AG04450 (cell line): ENCODE measurements at regions not wholly inside any gene's neighbourhood (a gene's known extent, or its start where the extent isn't known, plus 50 kb on each side); places are given as distances from the start of the nearest gene placed in this dataset.

Experiments used
- CTCF ChIA-PET: fragments of 300-600, 350-600 bp; formaldehyde crosslinking; extraction: SDS; loops from one replicate; lab custom pipeline; 2022; ENCODE audit warnings: antibody characterized with exemption, inconsistent platforms; lab: Charles Lee
- POLR2A ChIA-PET: fragments of 350-600 bp; formaldehyde crosslinking; extraction: SDS; loops from one replicate; lab custom pipeline; 2021; ENCODE audit warnings: antibody characterized with exemption, inconsistent platforms; lab: Yijun Ruan, JAX
- DNase-seq: peaks from one replicate; pipeline ENCODE4 v3.0.0-alpha.2; 2011; ENCODE audit warnings: low read depth, low spot score
- H3K27ac ChIP-seq: one replicate; pipeline ENCODE4 v1.5.1; 2012; ENCODE audit warnings: low read depth, low read length, control low read depth
- H3K27me3 ChIP-seq: one replicate; pipeline ENCODE4 v1.6.0; 2012; ENCODE audit warnings: low read length; ENCODE audit not compliant: control insufficient read depth, insufficient read depth
- H3K4me3 ChIP-seq: 2 replicates; pipeline ENCODE4 v1.5.1; 2011; ENCODE audit warnings: mild to moderate bottlenecking, low read depth, low read length, control low read depth
- H3K9me3 ChIP-seq: 2 replicates; pipeline ENCODE4 v1.5.1; 2012; ENCODE audit warnings: low read length; ENCODE audit not compliant: control insufficient read depth, insufficient read depth
- TF ChIP-seq, protein P1 (sequence below): IDR thresholded peaks from 2 replicates; pipeline ENCODE4 v1.5.1; 2011; ENCODE audit warnings: low read depth, low read length, control low read depth, inconsistent platforms

- Histone ChIP-seq H3K27ac (no peak overlapping the region), H3K4me3 (no peak overlapping the region), H3K27me3 (peaks cover 10% of the 10 kb centered on the region), H3K9me3 (no peaks in the 10 kb centered on the region)
- CTCF ChIA-PET = interaction anchor here (0.6 kb wide), 1 partner anchor 1739 kb away, joined by 3 read pairs; no protein-coding TSS in a partner anchor
- no peak for DNase-seq
- POLR2A ChIA-PET = no interaction called here
- TF ChIP-seq, protein P1, sequence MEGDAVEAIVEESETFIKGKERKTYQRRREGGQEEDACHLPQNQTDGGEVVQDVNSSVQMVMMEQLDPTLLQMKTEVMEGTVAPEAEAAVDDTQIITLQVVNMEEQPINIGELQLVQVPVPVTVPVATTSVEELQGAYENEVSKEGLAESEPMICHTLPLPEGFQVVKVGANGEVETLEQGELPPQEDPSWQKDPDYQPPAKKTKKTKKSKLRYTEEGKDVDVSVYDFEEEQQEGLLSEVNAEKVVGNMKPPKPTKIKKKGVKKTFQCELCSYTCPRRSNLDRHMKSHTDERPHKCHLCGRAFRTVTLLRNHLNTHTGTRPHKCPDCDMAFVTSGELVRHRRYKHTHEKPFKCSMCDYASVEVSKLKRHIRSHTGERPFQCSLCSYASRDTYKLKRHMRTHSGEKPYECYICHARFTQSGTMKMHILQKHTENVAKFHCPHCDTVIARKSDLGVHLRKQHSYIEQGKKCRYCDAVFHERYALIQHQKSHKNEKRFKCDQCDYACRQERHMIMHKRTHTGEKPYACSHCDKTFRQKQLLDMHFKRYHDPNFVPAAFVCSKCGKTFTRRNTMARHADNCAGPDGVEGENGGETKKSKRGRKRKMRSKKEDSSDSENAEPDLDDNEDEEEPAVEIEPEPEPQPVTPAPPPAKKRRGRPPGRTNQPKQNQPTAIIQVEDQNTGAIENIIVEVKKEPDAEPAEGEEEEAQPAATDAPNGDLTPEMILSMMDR = no peak
Observed at GRCh38 chr6:138035070-138035469, 72.1 kb downstream of the PERP start.

GRCh38 chr6:138036111-138036510 lies 71.1 kb downstream of the PERP start:
- Histone ChIP-seq H3K4me3 (no peak overlapping the region), H3K27ac (no peak overlapping the region)

GRCh38 chr6:138037009-138037504 lies 70.2 kb downstream of the PERP start:
- ChIA-PET POLR2A (no interaction called here), CTCF (no interaction called here)
- H3K4me3 ChIP-seq = no peak overlapping the region
- no peak for DNase-seq
- H3K9me3 ChIP-seq = no peaks in the 10 kb centered on the region
- H3K27me3 ChIP-seq = peaks cover 5% of the 10 kb centered on the region
- TF ChIP-seq, protein P1 = no peak
- no peak overlapping the region for H3K27ac ChIP-seq

More at GRCh38 chr6:138036111-138036510, 71.1 kb downstream of the PERP start:
- TF ChIP-seq, protein P1 = no peak
- Histone ChIP-seq H3K9me3 (no peaks in the 10 kb centered on the region), H3K27me3 (peaks cover 10% of the 10 kb centered on the region)
- DNase-seq = no peak
- ChIA-PET CTCF (no interaction called here), POLR2A (no interaction called here)

- H3K4me3 ChIP-seq = no peak overlapping the region
- ChIA-PET POLR2A (no interaction called here), CTCF (no interaction called here)
- H3K27ac ChIP-seq = no peak overlapping the region
- TF ChIP-seq, protein P1 = no peak
- no peak for DNase-seq
- no peaks in the 10 kb centered on the region for H3K27me3 ChIP-seq
- H3K9me3 ChIP-seq = no peaks in the 10 kb centered on the region
Observed at GRCh38 chr6:138038142-138038870, 68.9 kb downstream of the PERP start.
